ENCODE measurements at regions not wholly inside any gene's neighbourhood (a gene's known extent, or its start where the extent isn't known, plus 50 kb on each side); places are given as distances from the start of the nearest gene placed in this dataset.

- TF ChIP-seq CTCF (IDR thresholded peaks at IDR 0.05; ENCODE audit: low read depth, low read length) = no peak
- no peak for TF ChIP-seq EZH2phosphoT487 (IDR thresholded peaks at IDR 0.05; ENCODE audit: low read depth)
These were observed 1884.1 kb upstream of the CDH6 start for GRCh38 chr5:29309359-29309758.

Data from OCI-LY3 (cell line).